Peyer's patch (tissue), 4 donors: ENCODE measurements at regions not wholly inside any gene's neighbourhood (a gene's known extent, or its start where the extent isn't known, plus 50 kb on each side); places are given as distances from the start of the nearest gene placed in this dataset.

Experiments used
- POLR2A ChIP-seq, 2 donors: fragments of 450-650 bp; IDR thresholded peaks; one replicate each; pipeline ENCODE4 v1.5.1; 2017; ENCODE audit warnings: antibody characterized with exemption in 2 of 2, mild to moderate bottlenecking in 2 of 2, moderate library complexity in 2 of 2
- TF ChIP-seq, protein P1 (sequence below), 6 experiments: fragments of 450-650 bp in 4 of 6; fragments of 200-600 bp in 2 of 6; sonication (generic) in 1 of 6; IDR thresholded peaks; one replicate each; pipeline ENCODE4 v1.5.1; 2017 to 2019; ENCODE audit warnings: antibody characterized with exemption in 6 of 6, mild to moderate bottlenecking in 3 of 6, moderate library complexity in 1 of 6

DNA sequence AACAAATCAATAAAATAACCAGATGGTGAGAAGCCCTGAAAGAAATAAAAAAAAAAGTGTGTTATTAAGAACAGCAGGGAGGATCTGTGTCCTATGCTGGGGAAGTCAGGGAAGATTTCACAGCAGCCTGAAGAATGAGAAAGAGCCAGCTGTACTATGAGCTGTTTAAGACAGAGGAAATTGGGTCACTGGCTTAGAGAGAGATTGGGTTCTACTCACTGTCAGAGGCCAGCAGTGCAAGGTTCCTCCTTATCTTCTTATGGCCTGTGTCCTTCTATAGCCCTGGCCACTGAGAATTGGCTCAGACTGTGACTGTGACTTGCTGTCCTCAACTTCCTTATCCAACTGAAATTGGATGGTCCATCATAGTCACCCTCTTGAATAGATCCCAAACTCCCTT, 54.8 kb upstream of the FDX1 start:
- TF ChIP-seq, protein P1, sequence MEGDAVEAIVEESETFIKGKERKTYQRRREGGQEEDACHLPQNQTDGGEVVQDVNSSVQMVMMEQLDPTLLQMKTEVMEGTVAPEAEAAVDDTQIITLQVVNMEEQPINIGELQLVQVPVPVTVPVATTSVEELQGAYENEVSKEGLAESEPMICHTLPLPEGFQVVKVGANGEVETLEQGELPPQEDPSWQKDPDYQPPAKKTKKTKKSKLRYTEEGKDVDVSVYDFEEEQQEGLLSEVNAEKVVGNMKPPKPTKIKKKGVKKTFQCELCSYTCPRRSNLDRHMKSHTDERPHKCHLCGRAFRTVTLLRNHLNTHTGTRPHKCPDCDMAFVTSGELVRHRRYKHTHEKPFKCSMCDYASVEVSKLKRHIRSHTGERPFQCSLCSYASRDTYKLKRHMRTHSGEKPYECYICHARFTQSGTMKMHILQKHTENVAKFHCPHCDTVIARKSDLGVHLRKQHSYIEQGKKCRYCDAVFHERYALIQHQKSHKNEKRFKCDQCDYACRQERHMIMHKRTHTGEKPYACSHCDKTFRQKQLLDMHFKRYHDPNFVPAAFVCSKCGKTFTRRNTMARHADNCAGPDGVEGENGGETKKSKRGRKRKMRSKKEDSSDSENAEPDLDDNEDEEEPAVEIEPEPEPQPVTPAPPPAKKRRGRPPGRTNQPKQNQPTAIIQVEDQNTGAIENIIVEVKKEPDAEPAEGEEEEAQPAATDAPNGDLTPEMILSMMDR (IDR thresholded peaks at IDR 0.05), result no peak
- TF ChIP-seq POLR2A (IDR thresholded peaks at IDR 0.05), result no peak
